Kidney (tissue), 13 donors: ENCODE measurements at regions not wholly inside any gene's neighbourhood (a gene's known extent, or its start where the extent isn't known, plus 50 kb on each side); places are given as distances from the start of the nearest gene placed in this dataset.

Source experiments
- DNase-seq, 5 donors: peaks; one replicate each; pipeline ENCODE4 v3.0.0-alpha.2; 2013 to 2020
- FAIRE-seq: peaks from 2 replicates; lab custom pipeline; 2012; peaks lifted over from hg19 to GRCh38; lab: Jason Lieb, UNC
- H3K27ac ChIP-seq, 2 donors: one replicate each; pipeline ENCODE4 v1.7.0; 2013; ENCODE audit warnings: low read depth in 2 of 2, low read length in 2 of 2, inconsistent platforms in 1 of 2
- H3K27me3 ChIP-seq: one replicate; pipeline ENCODE4 v1.7.1; 2013; ENCODE audit warnings: low read length, inconsistent platforms; ENCODE audit not compliant: control insufficient read depth, insufficient read depth
- H3K36me3 ChIP-seq, 3 donors: one replicate each; pipeline versions ENCODE4 v1.7.0 to v1.7.1; 2013; ENCODE audit warnings: low read length in 3 of 3, control low read depth in 1 of 3, inconsistent platforms in 1 of 3; ENCODE audit not compliant: insufficient read depth in 3 of 3, control insufficient read depth in 2 of 3
- H3K4me1 ChIP-seq, 3 donors: one replicate each; pipeline versions ENCODE4 v1.7.0 to v1.7.1; 2013; ENCODE audit warnings: low read length in 3 of 3, inconsistent platforms in 1 of 3, low read depth in 1 of 3; ENCODE audit not compliant: control insufficient read depth in 2 of 3, insufficient read depth in 2 of 3
- H3K4me3 ChIP-seq, 3 donors: one replicate each; pipeline versions ENCODE4 v1.7.0 to v1.8.1; 2013; ENCODE audit warnings: low read length in 3 of 3, control low read depth in 1 of 3, inconsistent platforms in 1 of 3
- H3K9ac ChIP-seq, 3 donors: one replicate each; pipeline versions ENCODE4 v1.7.0 to v1.7.1; 2013; ENCODE audit warnings: low read length in 3 of 3, control low read depth in 1 of 3, inconsistent platforms in 1 of 3
- H3K9me3 ChIP-seq, 3 donors: one replicate each; pipeline versions ENCODE4 v1.7.0 to v1.7.1; 2013; ENCODE audit warnings: low read length in 3 of 3, control low read depth in 1 of 3, inconsistent platforms in 1 of 3; ENCODE audit not compliant: control insufficient read depth in 2 of 3, insufficient read depth in 1 of 3
- intact Hi-C: fragments of 100-400 bp; cut with DNase I; formaldehyde crosslinking; loops from one replicate; pipeline ENCODE4 v1.11.1; 2022
- TF ChIP-seq, protein P1 (sequence below): IDR thresholded peaks from 3 replicates; pipeline ENCODE4 v1.5.1; 2012; ENCODE audit warnings: mild to moderate bottlenecking, moderate library complexity, borderline replicate concordance; ENCODE audit not compliant: insufficient read depth; ENCODE audit errors: extremely low read depth
- donor health status: control.
- donor health status: control.
- donor health status: control.
- donor health status: control.
- donor health status: control.
- donor health status: DM: yes; HTN: yes; CAD: no.
- donor health status: Normal renal cell carcinoma (clear cell type).

DNA sequence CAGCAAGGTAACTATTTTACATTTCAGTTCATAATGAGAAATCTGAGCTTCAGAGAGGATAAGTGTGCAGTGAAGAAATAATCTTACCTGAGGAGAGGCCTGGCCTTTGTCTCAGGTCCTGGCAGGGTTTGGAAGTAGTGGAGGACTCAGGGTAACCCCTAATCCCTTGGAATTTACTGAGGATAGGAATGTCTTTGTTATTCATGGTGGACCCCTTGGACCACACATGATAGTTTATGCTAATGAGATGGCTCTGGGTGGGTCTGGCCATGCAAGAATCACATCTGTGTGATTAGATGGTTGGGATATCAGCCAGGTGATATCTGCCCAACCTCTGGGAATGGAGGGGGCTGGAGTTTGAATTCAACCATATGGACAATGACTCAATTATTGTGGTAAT lies 65.0 kb upstream of the DAZL start:
- H3K27ac ChIP-seq, result no peak overlapping the region
- no peaks in the 10 kb centered on the region for H3K9me3 ChIP-seq
- DNase-seq, result no peak
- intact Hi-C loops, result no loop called here
- no peaks in the 10 kb centered on the region for H3K4me1 ChIP-seq
- H3K36me3 ChIP-seq, result no peaks in the 10 kb centered on the region
- TF ChIP-seq, protein P1, sequence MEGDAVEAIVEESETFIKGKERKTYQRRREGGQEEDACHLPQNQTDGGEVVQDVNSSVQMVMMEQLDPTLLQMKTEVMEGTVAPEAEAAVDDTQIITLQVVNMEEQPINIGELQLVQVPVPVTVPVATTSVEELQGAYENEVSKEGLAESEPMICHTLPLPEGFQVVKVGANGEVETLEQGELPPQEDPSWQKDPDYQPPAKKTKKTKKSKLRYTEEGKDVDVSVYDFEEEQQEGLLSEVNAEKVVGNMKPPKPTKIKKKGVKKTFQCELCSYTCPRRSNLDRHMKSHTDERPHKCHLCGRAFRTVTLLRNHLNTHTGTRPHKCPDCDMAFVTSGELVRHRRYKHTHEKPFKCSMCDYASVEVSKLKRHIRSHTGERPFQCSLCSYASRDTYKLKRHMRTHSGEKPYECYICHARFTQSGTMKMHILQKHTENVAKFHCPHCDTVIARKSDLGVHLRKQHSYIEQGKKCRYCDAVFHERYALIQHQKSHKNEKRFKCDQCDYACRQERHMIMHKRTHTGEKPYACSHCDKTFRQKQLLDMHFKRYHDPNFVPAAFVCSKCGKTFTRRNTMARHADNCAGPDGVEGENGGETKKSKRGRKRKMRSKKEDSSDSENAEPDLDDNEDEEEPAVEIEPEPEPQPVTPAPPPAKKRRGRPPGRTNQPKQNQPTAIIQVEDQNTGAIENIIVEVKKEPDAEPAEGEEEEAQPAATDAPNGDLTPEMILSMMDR, result no peak
- no peak overlapping the region for H3K9ac ChIP-seq
- no peak overlapping the region for H3K4me3 ChIP-seq
- no peak for FAIRE-seq
- H3K27me3 ChIP-seq, result no peaks in the 10 kb centered on the region

DNA sequence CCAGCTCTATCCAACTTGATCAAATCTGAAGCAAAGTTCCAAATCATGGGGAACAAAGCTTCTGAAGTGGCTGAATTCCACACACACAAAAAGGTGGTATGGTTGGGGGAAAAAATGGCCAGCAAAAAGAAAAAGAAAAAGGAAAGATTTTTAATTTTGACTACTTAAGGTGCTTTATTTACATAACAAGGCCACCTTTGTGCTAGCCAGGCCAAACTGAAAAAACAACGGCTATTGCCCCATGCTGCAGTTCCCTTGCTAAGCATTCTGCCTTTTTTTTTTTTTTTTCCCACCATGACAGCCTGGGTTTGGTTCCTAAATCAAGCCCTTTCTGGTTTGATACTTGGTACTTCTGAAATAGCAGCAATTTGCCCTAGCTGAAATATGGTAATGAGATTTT lies 66.5 kb upstream of the DAZL start:
- TF ChIP-seq, protein P1, result no peak
- intact Hi-C loops, result no loop called here
- Histone ChIP-seq H3K9me3 (no peaks in the 10 kb centered on the region), H3K4me1 (no peaks in the 10 kb centered on the region), H3K27ac (no peak overlapping the region), H3K4me3 (no peak overlapping the region), H3K9ac (no peak overlapping the region), H3K27me3 (no peaks in the 10 kb centered on the region), H3K36me3 (no peaks in the 10 kb centered on the region)
- no peak for DNase-seq
- no peak for FAIRE-seq

DNA sequence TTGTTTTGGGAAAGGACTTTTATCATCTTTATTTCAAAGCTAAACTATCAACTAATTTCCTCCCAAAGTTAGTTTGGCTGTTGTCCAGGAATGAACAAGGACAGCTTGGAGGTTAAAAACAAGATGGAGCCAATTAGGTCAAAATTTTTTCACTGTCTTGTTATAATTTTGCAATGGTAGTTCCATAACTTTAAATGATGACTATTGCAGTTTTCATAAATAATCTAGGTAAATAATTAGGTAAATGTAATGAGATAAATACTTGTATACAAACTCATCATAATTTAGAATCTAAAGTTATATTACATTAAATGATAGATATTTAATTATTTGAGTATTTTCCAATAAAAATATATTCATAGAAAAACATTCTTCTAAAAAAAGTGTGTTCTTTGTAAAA lies 68.3 kb upstream of the DAZL start:
- Histone ChIP-seq H3K9me3 (no peaks in the 10 kb centered on the region), H3K9ac (no peak overlapping the region), H3K36me3 (no peaks in the 10 kb centered on the region), H3K27ac (no peak overlapping the region), H3K27me3 (no peaks in the 10 kb centered on the region), H3K4me1 (no peaks in the 10 kb centered on the region), H3K4me3 (no peak overlapping the region)
- no peak for FAIRE-seq
- intact Hi-C loops, result no loop called here
- TF ChIP-seq, protein P1, result no peak
- DNase-seq, result no peak

DNA sequence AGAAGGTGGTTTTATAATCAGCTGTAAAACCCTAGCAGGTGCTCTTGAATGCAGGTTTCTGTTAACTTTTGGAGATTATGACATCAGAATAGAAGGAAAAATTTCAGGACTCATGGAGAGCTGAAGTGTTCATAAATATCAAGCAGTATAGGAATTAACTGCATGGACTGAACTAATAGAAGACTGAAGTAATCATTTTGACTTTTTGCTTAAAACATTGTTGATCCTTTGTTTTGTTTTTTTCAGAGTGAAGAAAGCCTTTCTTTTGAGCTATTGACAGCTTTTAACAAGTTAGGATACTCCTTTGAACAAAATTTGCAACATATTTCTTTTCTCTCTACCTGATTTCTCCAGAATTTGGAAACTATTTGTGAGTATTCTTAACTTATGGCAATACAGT lies 70.6 kb upstream of the DAZL start:
- Histone ChIP-seq H3K27me3 (no peaks in the 10 kb centered on the region), H3K9me3 (no peaks in the 10 kb centered on the region), H3K27ac (no peak overlapping the region), H3K4me3 (no peak overlapping the region), H3K4me1 (no peaks in the 10 kb centered on the region), H3K36me3 (no peaks in the 10 kb centered on the region), H3K9ac (no peak overlapping the region)
- no peak for DNase-seq
- intact Hi-C loops, result no loop called here
- no peak for FAIRE-seq
- TF ChIP-seq, protein P1, result no peak
